ENCODE measurements at regions not wholly inside any gene's neighbourhood (a gene's known extent, or its start where the extent isn't known, plus 50 kb on each side); places are given as distances from the start of the nearest gene placed in this dataset.

- Histone ChIP-seq H3K9me3 (no peaks in the 10 kb centered on the region), H3K4me3 (no peak overlapping the region), H3K27me3 (no peaks in the 10 kb centered on the region), H3K36me3 (no peaks in the 10 kb centered on the region), H3K27ac (no peak overlapping the region), H3K4me1 (peaks cover 0 to 7% (median 2%) of the 10 kb centered on the region in 4 donors)
- intact Hi-C loops (cut with DNase I), result no loop called here
- TF ChIP-seq CTCF (IDR thresholded peaks at IDR 0.05) (peak; percentile 31 to 66 (median 62)), EP300 (IDR thresholded peaks at IDR 0.05) (no peak)
- DNase-seq, result peak; percentile 64
- 6 to 27% methylated on average over 11 of the region's 11 CpGs for WGBS, 2 donors
Measured at GRCh38 chr5:125835293-125836172, 587.7 kb upstream of the GRAMD2B start.

- Histone ChIP-seq H3K27ac (no peak overlapping the region), H3K9me3 (no peaks in the 10 kb centered on the region), H3K27me3 (no peaks in the 10 kb centered on the region), H3K36me3 (no peaks in the 10 kb centered on the region), H3K4me3 (no peak overlapping the region), H3K4me1 (peaks cover 0 to 7% (median 2%) of the 10 kb centered on the region in 4 donors)
- DNase-seq, result no peak
- WGBS, 2 donors, result 74 to 91% methylated on average over 2 of the region's 2 CpGs
- intact Hi-C loops (cut with DNase I), result no loop called here
- TF ChIP-seq CTCF (IDR thresholded peaks at IDR 0.05), result no peak
- TF ChIP-seq EP300 (IDR thresholded peaks at IDR 0.05), result no peak
- no peak for TF ChIP-seq POLR2A (IDR thresholded peaks at IDR 0.05)
Measured at GRCh38 chr5:125836256-125836655, 587.0 kb upstream of the GRAMD2B start.

GRCh38 chr5:125837866-125838265 is 585.3 kb upstream of the GRAMD2B start:
- H3K4me1 ChIP-seq, result peaks cover 0 to 7% (median 2%) of the 10 kb centered on the region in 4 donors
- no peak overlapping the region for H3K27ac ChIP-seq
- no peak for TF ChIP-seq CTCF (IDR thresholded peaks at IDR 0.05)
- no peak for TF ChIP-seq EP300 (IDR thresholded peaks at IDR 0.05)
- TF ChIP-seq POLR2AphosphoS5 (IDR thresholded peaks at IDR 0.05), result no peak
- TF ChIP-seq POLR2A (IDR thresholded peaks at IDR 0.05), result no peak
- intact Hi-C loops (cut with DNase I), result no loop called here
- H3K36me3 ChIP-seq, result no peaks in the 10 kb centered on the region
- peaks cover 0 to 2% (median 0%) of the 10 kb centered on the region in 4 donors for H3K9me3 ChIP-seq
- no peak for DNase-seq
- no peaks in the 10 kb centered on the region for H3K27me3 ChIP-seq
- 86 to 91% methylated on average over 3 of the region's 3 CpGs for WGBS, 2 donors
- H3K4me3 ChIP-seq, result no peak overlapping the region

- no peak for DNase-seq
- Histone ChIP-seq H3K4me1 (no peaks in the 10 kb centered on the region), H3K9me3 (peaks cover 0 to 5% (median 0%) of the 10 kb centered on the region in 4 donors), H3K27ac (no peak overlapping the region), H3K36me3 (no peaks in the 10 kb centered on the region), H3K27me3 (no peaks in the 10 kb centered on the region), H3K4me3 (no peak overlapping the region)
- TF ChIP-seq EP300 (IDR thresholded peaks at IDR 0.05) (no peak), POLR2AphosphoS5 (IDR thresholded peaks at IDR 0.05) (no peak), POLR2A (IDR thresholded peaks at IDR 0.05) (no peak), CTCF (IDR thresholded peaks at IDR 0.05) (no peak)
- intact Hi-C loops (cut with DNase I), result no loop called here
- 87 to 91% methylated on average over 2 of the region's 2 CpGs for WGBS, 2 donors
Measured at GRCh38 chr5:125847561-125847960, 575.6 kb upstream of the GRAMD2B start.

Measured in sigmoid colon (tissue), 6 donors.